HUES48 (cell line): ENCODE measurements at regions not wholly inside any gene's neighbourhood (a gene's known extent, or its start where the extent isn't known, plus 50 kb on each side); places are given as distances from the start of the nearest gene placed in this dataset.
A peak's percentile ranks its signal among the peaks of the same experiment; 100 is the strongest.

Source experiments
- H3K27ac ChIP-seq: one replicate; pipeline ENCODE4 v1.7.0; 2013; ENCODE audit warnings: low read depth, low read length, inconsistent platforms
- H3K27me3 ChIP-seq: 2 replicates; pipeline ENCODE4 v1.6.1; 2013; ENCODE audit warnings: mild to moderate bottlenecking, low read length; ENCODE audit not compliant: control insufficient read depth, insufficient read depth
- H3K36me3 ChIP-seq: 2 replicates; pipeline ENCODE4 v1.6.1; 2013; ENCODE audit warnings: low read length; ENCODE audit not compliant: control insufficient read depth, insufficient read depth
- H3K4me1 ChIP-seq: 2 replicates; pipeline ENCODE4 v1.6.1; 2013; ENCODE audit warnings: mild to moderate bottlenecking, low read length; ENCODE audit not compliant: control insufficient read depth, insufficient read depth
- H3K4me3 ChIP-seq: 2 replicates; pipeline ENCODE4 v1.5.1; 2013; ENCODE audit warnings: mild to moderate bottlenecking, low read depth, low read length
- H3K9ac ChIP-seq: 2 replicates; pipeline ENCODE4 v1.6.1; 2013; ENCODE audit warnings: mild to moderate bottlenecking, low read depth, low read length, moderate library complexity
- H3K9me3 ChIP-seq: 2 replicates; pipeline ENCODE4 v1.6.1; 2013; ENCODE audit warnings: low read length; ENCODE audit not compliant: control insufficient read depth, insufficient read depth

- Histone ChIP-seq H3K4me1 (peaks cover 21% of the 10 kb centered on the region), H3K27ac (no peak overlapping the region), H3K4me3 (no peak overlapping the region), H3K27me3 (no peaks in the 10 kb centered on the region), H3K9ac (no peak overlapping the region), H3K9me3 (no peaks in the 10 kb centered on the region), H3K36me3 (no peaks in the 10 kb centered on the region)
Measured at GRCh38 chr5:90166816-90167215, 242.7 kb downstream of the CETN3 start.

GRCh38 chr5:90162324-90162723, 247.2 kb downstream of the CETN3 start:
- H3K27ac ChIP-seq = peak overlapping the region; percentile 5
- H3K9ac ChIP-seq = no peak overlapping the region
- H3K27me3 ChIP-seq = no peaks in the 10 kb centered on the region
- H3K9me3 ChIP-seq = no peaks in the 10 kb centered on the region
- no peak overlapping the region for H3K4me3 ChIP-seq
- H3K36me3 ChIP-seq = no peaks in the 10 kb centered on the region
- H3K4me1 ChIP-seq = peaks cover 21% of the 10 kb centered on the region

GRCh38 chr5:90161414-90161813, 248.1 kb downstream of the CETN3 start:
- no peaks in the 10 kb centered on the region for H3K36me3 ChIP-seq
- no peaks in the 10 kb centered on the region for H3K9me3 ChIP-seq
- no peak overlapping the region for H3K27ac ChIP-seq
- no peak overlapping the region for H3K4me3 ChIP-seq
- H3K4me1 ChIP-seq = peaks cover 21% of the 10 kb centered on the region
- H3K9ac ChIP-seq = no peak overlapping the region
- H3K27me3 ChIP-seq = no peaks in the 10 kb centered on the region

GRCh38 chr5:90158131-90158530, 251.4 kb downstream of the CETN3 start:
- no peaks in the 10 kb centered on the region for H3K36me3 ChIP-seq
- no peak overlapping the region for H3K4me3 ChIP-seq
- H3K27ac ChIP-seq = no peak overlapping the region
- peaks cover 11% of the 10 kb centered on the region for H3K4me1 ChIP-seq
- no peak overlapping the region for H3K9ac ChIP-seq
- H3K27me3 ChIP-seq = no peaks in the 10 kb centered on the region
- no peaks in the 10 kb centered on the region for H3K9me3 ChIP-seq

- H3K27me3 ChIP-seq = no peaks in the 10 kb centered on the region
- no peaks in the 10 kb centered on the region for H3K4me1 ChIP-seq
- H3K4me3 ChIP-seq = no peak overlapping the region
- no peaks in the 10 kb centered on the region for H3K36me3 ChIP-seq
- H3K9ac ChIP-seq = no peak overlapping the region
- H3K27ac ChIP-seq = no peak overlapping the region
- no peaks in the 10 kb centered on the region for H3K9me3 ChIP-seq
Measured at GRCh38 chr5:90153031-90153430, 256.5 kb downstream of the CETN3 start.

GRCh38 chr5:90144625-90145327, 264.8 kb downstream of the CETN3 start:
- Histone ChIP-seq H3K27ac (no peak overlapping the region), H3K4me3 (no peak overlapping the region), H3K9ac (no peak overlapping the region), H3K36me3 (no peaks in the 10 kb centered on the region), H3K4me1 (peaks cover 5% of the 10 kb centered on the region; the same call in 1 of the 2 replicates), H3K27me3 (no peaks in the 10 kb centered on the region), H3K9me3 (peaks cover 4% of the 10 kb centered on the region; the same call in 1 of the 2 replicates)

- Histone ChIP-seq H3K36me3 (no peaks in the 10 kb centered on the region), H3K9me3 (peaks cover 4% of the 10 kb centered on the region; the same call in 1 of the 2 replicates), H3K4me3 (no peak overlapping the region), H3K9ac (no peak overlapping the region), H3K27ac (no peak overlapping the region), H3K27me3 (no peaks in the 10 kb centered on the region), H3K4me1 (peaks cover 5% of the 10 kb centered on the region; the same call in 1 of the 2 replicates)
Measured at GRCh38 chr5:90142541-90142940, 267.0 kb downstream of the CETN3 start.

GRCh38 chr5:90141984-90142383, 267.6 kb downstream of the CETN3 start:
- H3K4me3 ChIP-seq = no peak overlapping the region
- peaks cover 4% of the 10 kb centered on the region; the same call in 1 of the 2 replicates for H3K9me3 ChIP-seq

GRCh38 chr5:90136952-90137528, 272.5 kb downstream of the CETN3 start:
- no peak overlapping the region for H3K9ac ChIP-seq
- H3K36me3 ChIP-seq = no peaks in the 10 kb centered on the region
- H3K27ac ChIP-seq = no peak overlapping the region
- H3K27me3 ChIP-seq = no peaks in the 10 kb centered on the region
- H3K4me3 ChIP-seq = no peak overlapping the region
- H3K9me3 ChIP-seq = no peaks in the 10 kb centered on the region
- H3K4me1 ChIP-seq = no peaks in the 10 kb centered on the region

More at GRCh38 chr5:90141984-90142383, 267.6 kb downstream of the CETN3 start:
- H3K9ac ChIP-seq = no peak overlapping the region
- H3K27ac ChIP-seq = no peak overlapping the region
- no peaks in the 10 kb centered on the region for H3K36me3 ChIP-seq
- peaks cover 5% of the 10 kb centered on the region; the same call in 1 of the 2 replicates for H3K4me1 ChIP-seq
- H3K27me3 ChIP-seq = no peaks in the 10 kb centered on the region

GRCh38 chr5:90135779-90136378, 273.7 kb downstream of the CETN3 start:
- peaks cover 6% of the 10 kb centered on the region; the same call in 1 of the 2 replicates for H3K4me1 ChIP-seq
- no peak overlapping the region for H3K27ac ChIP-seq
- H3K4me3 ChIP-seq = no peak overlapping the region
- H3K27me3 ChIP-seq = no peaks in the 10 kb centered on the region
- H3K36me3 ChIP-seq = no peaks in the 10 kb centered on the region
- no peaks in the 10 kb centered on the region for H3K9me3 ChIP-seq
- no peak overlapping the region for H3K9ac ChIP-seq

- Histone ChIP-seq H3K4me1 (peaks cover 6% of the 10 kb centered on the region; the same call in 1 of the 2 replicates), H3K27me3 (no peaks in the 10 kb centered on the region), H3K27ac (no peak overlapping the region), H3K4me3 (no peak overlapping the region), H3K9ac (no peak overlapping the region), H3K36me3 (no peaks in the 10 kb centered on the region), H3K9me3 (no peaks in the 10 kb centered on the region)
Measured at GRCh38 chr5:90134892-90135291, 274.7 kb downstream of the CETN3 start.
